GM13977 (cell line): ENCODE measurements at regions not wholly inside any gene's neighbourhood (a gene's known extent, or its start where the extent isn't known, plus 50 kb on each side); places are given as distances from the start of the nearest gene placed in this dataset.

Experiments used
- DNase-seq: peaks from one replicate; pipeline ENCODE4 v3.0.0; 2012; ENCODE audit warnings: low spot score
- CTCF ChIP-seq: IDR thresholded peaks from 2 replicates; pipeline ENCODE4 v1.5.1; 2012; ENCODE audit warnings: mild to moderate bottlenecking, control low read depth; ENCODE audit not compliant: insufficient read depth; ENCODE audit errors: extremely low read depth, missing control alignments
- in situ Hi-C: fragments of 300-500 bp; cut with MboI; formaldehyde crosslinking; loops from one replicate; pipeline ENCODE4 v1.12.0; 2022; ENCODE audit warnings: low sequenced_read_pairs, low pct_unique_long_range_greater_than_20kb, mixed read lengths, inconsistent platforms; ENCODE audit not compliant: unreplicated experiment

GRCh38 chr4:23674694-23675093 is 215.2 kb downstream of the PPARGC1A start:
- DNase-seq, result no peak
- no peak for TF ChIP-seq CTCF
- in situ Hi-C loops, result no loop called here

GRCh38 chr4:23667659-23668058 is 222.2 kb downstream of the PPARGC1A start:
- in situ Hi-C loops, result no loop called here
- DNase-seq, result no peak
- TF ChIP-seq CTCF, result no peak

- DNase-seq, result no peak
- in situ Hi-C loops, result no loop called here
These were observed 229.0 kb downstream of the PPARGC1A start for GRCh38 chr4:23660865-23661264.

GRCh38 chr4:23654791-23655190 is 235.1 kb downstream of the PPARGC1A start:
- in situ Hi-C loops, result no loop called here
- DNase-seq, result no peak
- TF ChIP-seq CTCF, result no peak

More at GRCh38 chr4:23660865-23661264, 229.0 kb downstream of the PPARGC1A start:
- no peak for TF ChIP-seq CTCF

- in situ Hi-C loops, result no loop called here
- DNase-seq, result no peak
- no peak for TF ChIP-seq CTCF
These were observed 240.8 kb downstream of the PPARGC1A start for GRCh38 chr4:23648854-23649596.

GRCh38 chr4:23635468-23635867 is 254.4 kb downstream of the PPARGC1A start:
- in situ Hi-C loops, result no loop called here
- no peak for DNase-seq
- TF ChIP-seq CTCF, result no peak
